ENCODE measurements at regions not wholly inside any gene's neighbourhood (a gene's known extent, or its start where the extent isn't known, plus 50 kb on each side); places are given as distances from the start of the nearest gene placed in this dataset.

GRCh38 chr16:5196204-5196603, 98.6 kb upstream of the EEF2KMT start:
- TF ChIP-seq CTCF (IDR thresholded peaks at IDR 0.05), result no peak
- no peak for TF ChIP-seq POLR2AphosphoS5 (IDR thresholded peaks at IDR 0.05)
- no peak for TF ChIP-seq POLR2A (IDR thresholded peaks at IDR 0.05)

Measured in breast epithelium (tissue), 3 donors.